HUES6 (cell line): ENCODE measurements at regions not wholly inside any gene's neighbourhood (a gene's known extent, or its start where the extent isn't known, plus 50 kb on each side); places are given as distances from the start of the nearest gene placed in this dataset.

Source experiments
- H3K27ac ChIP-seq: 2 replicates; pipeline ENCODE4 v1.7.0; 2013; ENCODE audit warnings: low read depth, mild to moderate bottlenecking, low read length, inconsistent platforms
- H3K27me3 ChIP-seq: 2 replicates; pipeline ENCODE4 v1.6.1; 2013; ENCODE audit warnings: low read length; ENCODE audit not compliant: control insufficient read depth, insufficient read depth
- H3K36me3 ChIP-seq: 2 replicates; pipeline ENCODE4 v1.6.1; 2013; ENCODE audit warnings: low read length; ENCODE audit not compliant: control insufficient read depth, insufficient read depth
- H3K4me1 ChIP-seq: 2 replicates; pipeline ENCODE4 v1.6.1; 2013; ENCODE audit warnings: low read length; ENCODE audit not compliant: control insufficient read depth, insufficient read depth
- H3K4me3 ChIP-seq: 2 replicates; pipeline ENCODE4 v1.5.1; 2013; ENCODE audit warnings: low read depth, low read length
- H3K9ac ChIP-seq: one replicate; pipeline ENCODE4 v1.6.1; 2013; ENCODE audit warnings: mild to moderate bottlenecking, low read length
- H3K9me3 ChIP-seq: 2 replicates; pipeline ENCODE4 v1.6.1; 2013; ENCODE audit warnings: low read depth, low read length; ENCODE audit not compliant: control insufficient read depth, insufficient read depth

GRCh38 chr2:196487417-196487816, 152.1 kb upstream of the CCDC150 start:
- no peak overlapping the region for H3K9ac ChIP-seq
- no peak overlapping the region for H3K27ac ChIP-seq
- H3K27me3 ChIP-seq, result no peaks in the 10 kb centered on the region
- H3K4me3 ChIP-seq, result no peak overlapping the region
- H3K36me3 ChIP-seq, result no peaks in the 10 kb centered on the region
- H3K9me3 ChIP-seq, result no peaks in the 10 kb centered on the region
- no peaks in the 10 kb centered on the region for H3K4me1 ChIP-seq

GRCh38 chr2:196489371-196489770, 150.1 kb upstream of the CCDC150 start:
- no peaks in the 10 kb centered on the region for H3K36me3 ChIP-seq
- no peak overlapping the region for H3K27ac ChIP-seq
- no peak overlapping the region for H3K9ac ChIP-seq
- no peak overlapping the region for H3K4me3 ChIP-seq
- no peaks in the 10 kb centered on the region for H3K4me1 ChIP-seq
- H3K9me3 ChIP-seq, result peaks cover 8% of the 10 kb centered on the region
- no peaks in the 10 kb centered on the region for H3K27me3 ChIP-seq

- Histone ChIP-seq H3K4me3 (no peak overlapping the region), H3K9ac (no peak overlapping the region), H3K27me3 (no peaks in the 10 kb centered on the region), H3K27ac (no peak overlapping the region), H3K4me1 (no peaks in the 10 kb centered on the region), H3K9me3 (peaks cover 8% of the 10 kb centered on the region), H3K36me3 (no peaks in the 10 kb centered on the region)
Observed at GRCh38 chr2:196492946-196493345, 146.6 kb upstream of the CCDC150 start.

GRCh38 chr2:196498962-196499361, 140.6 kb upstream of the CCDC150 start:
- H3K9me3 ChIP-seq, result peaks cover 18% of the 10 kb centered on the region
- no peak overlapping the region for H3K9ac ChIP-seq
- no peak overlapping the region for H3K27ac ChIP-seq
- H3K27me3 ChIP-seq, result no peaks in the 10 kb centered on the region
- H3K4me1 ChIP-seq, result no peaks in the 10 kb centered on the region
- no peak overlapping the region for H3K4me3 ChIP-seq
- no peaks in the 10 kb centered on the region for H3K36me3 ChIP-seq

- Histone ChIP-seq H3K27ac (no peak overlapping the region), H3K36me3 (no peaks in the 10 kb centered on the region), H3K4me3 (no peak overlapping the region), H3K9ac (no peak overlapping the region), H3K9me3 (peaks cover 14% of the 10 kb centered on the region; the same call in 1 of the 2 replicates), H3K27me3 (no peaks in the 10 kb centered on the region), H3K4me1 (no peaks in the 10 kb centered on the region)
Observed at GRCh38 chr2:196499686-196500085, 139.8 kb upstream of the CCDC150 start.

GRCh38 chr2:196500686-196501431, 138.7 kb upstream of the CCDC150 start:
- H3K4me1 ChIP-seq, result no peaks in the 10 kb centered on the region
- H3K36me3 ChIP-seq, result no peaks in the 10 kb centered on the region
- no peak overlapping the region for H3K9ac ChIP-seq
- peaks cover 14% of the 10 kb centered on the region; the same call in 1 of the 2 replicates for H3K9me3 ChIP-seq
- H3K4me3 ChIP-seq, result no peak overlapping the region
- H3K27me3 ChIP-seq, result no peaks in the 10 kb centered on the region
- H3K27ac ChIP-seq, result no peak overlapping the region

GRCh38 chr2:196501836-196502235, 137.7 kb upstream of the CCDC150 start:
- H3K4me3 ChIP-seq, result no peak overlapping the region
- no peak overlapping the region for H3K9ac ChIP-seq
- H3K4me1 ChIP-seq, result no peaks in the 10 kb centered on the region
- H3K36me3 ChIP-seq, result no peaks in the 10 kb centered on the region
- H3K27ac ChIP-seq, result no peak overlapping the region
- no peaks in the 10 kb centered on the region for H3K27me3 ChIP-seq
- peaks cover 14% of the 10 kb centered on the region; the same call in 1 of the 2 replicates for H3K9me3 ChIP-seq

- H3K9me3 ChIP-seq, result peaks cover 14% of the 10 kb centered on the region; the same call in 1 of the 2 replicates
- no peaks in the 10 kb centered on the region for H3K27me3 ChIP-seq
- no peak overlapping the region for H3K4me3 ChIP-seq
- H3K9ac ChIP-seq, result no peak overlapping the region
- no peaks in the 10 kb centered on the region for H3K4me1 ChIP-seq
- H3K27ac ChIP-seq, result no peak overlapping the region
- H3K36me3 ChIP-seq, result no peaks in the 10 kb centered on the region
Observed at GRCh38 chr2:196502386-196502785, 137.1 kb upstream of the CCDC150 start.

GRCh38 chr2:196503398-196503797, 136.1 kb upstream of the CCDC150 start:
- no peak overlapping the region for H3K9ac ChIP-seq
- no peak overlapping the region for H3K4me3 ChIP-seq
- H3K27ac ChIP-seq, result no peak overlapping the region
- H3K4me1 ChIP-seq, result no peaks in the 10 kb centered on the region
- H3K9me3 ChIP-seq, result peaks cover 14% of the 10 kb centered on the region; the same call in 1 of the 2 replicates
- H3K36me3 ChIP-seq, result no peaks in the 10 kb centered on the region
- no peaks in the 10 kb centered on the region for H3K27me3 ChIP-seq

- Histone ChIP-seq H3K27me3 (no peaks in the 10 kb centered on the region), H3K4me1 (no peaks in the 10 kb centered on the region), H3K36me3 (no peaks in the 10 kb centered on the region), H3K27ac (no peak overlapping the region), H3K9me3 (peaks cover 5% of the 10 kb centered on the region; the same call in 1 of the 2 replicates), H3K9ac (no peak overlapping the region), H3K4me3 (no peak overlapping the region)
Observed at GRCh38 chr2:196504788-196505187, 134.7 kb upstream of the CCDC150 start.

GRCh38 chr2:196510246-196510645, 129.3 kb upstream of the CCDC150 start:
- no peaks in the 10 kb centered on the region for H3K36me3 ChIP-seq
- H3K4me3 ChIP-seq, result no peak overlapping the region
- no peaks in the 10 kb centered on the region for H3K27me3 ChIP-seq
- H3K4me1 ChIP-seq, result no peaks in the 10 kb centered on the region
- H3K27ac ChIP-seq, result no peak overlapping the region
- no peaks in the 10 kb centered on the region for H3K9me3 ChIP-seq
- H3K9ac ChIP-seq, result no peak overlapping the region
